A673 (cell line): ENCODE measurements at regions not wholly inside any gene's neighbourhood (a gene's known extent, or its start where the extent isn't known, plus 50 kb on each side); places are given as distances from the start of the nearest gene placed in this dataset.
A peak's percentile ranks its signal among the peaks of the same experiment; 100 is the strongest.

ENCODE experiments used
- CTCF ChIP-seq: fragments of 300-800, 200-600 bp; sonication (generic); conservative IDR thresholded peaks from 2 replicates; pipeline ENCODE4 v1.5.1; 2017; ENCODE audit warnings: low read depth, mild to moderate bottlenecking, antibody characterized with exemption, low read length, moderate library complexity, mixed read lengths
- EZH2 ChIP-seq: fragments of 200-600 bp; sonication (generic); IDR thresholded peaks from 2 replicates; pipeline ENCODE4 v1.6.1; 2017; ENCODE audit warnings: borderline replicate concordance, low read depth, mild to moderate bottlenecking, mixed read lengths, antibody characterized with exemption, low read length; ENCODE audit not compliant: poor library complexity, severe bottlenecking

DNA sequence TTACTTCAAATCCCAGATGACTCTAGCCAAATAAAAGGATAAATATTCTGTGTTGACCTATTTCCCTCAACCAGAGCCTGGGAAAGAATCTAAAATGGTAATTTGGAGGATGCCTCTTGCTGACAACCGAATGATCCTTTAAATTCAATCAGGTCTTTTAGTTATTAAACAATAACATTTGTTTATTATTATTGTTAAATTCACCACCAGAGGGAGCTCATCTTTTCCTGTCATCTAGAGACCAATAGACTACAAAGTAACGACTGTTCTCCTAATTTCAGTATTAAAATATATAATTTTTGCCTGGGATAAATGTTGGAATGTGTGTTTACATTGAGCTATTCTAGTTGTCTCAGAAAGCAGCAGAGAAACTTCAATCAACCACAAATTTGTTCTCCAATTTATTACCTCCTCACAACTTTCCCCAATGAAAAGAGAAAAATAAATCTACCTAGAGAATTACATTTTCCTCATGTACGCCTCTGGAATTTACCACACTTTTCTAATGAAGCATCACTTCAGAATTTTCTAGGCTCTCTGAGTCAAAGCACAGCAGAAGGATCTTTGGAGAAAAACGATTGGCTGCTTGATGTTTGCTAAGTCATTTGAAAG, 142.7 kb downstream of the SCG2 start:
- TF ChIP-seq EZH2 (no peak), CTCF (peak; percentile 65)
